GM06990 (cell line): ENCODE measurements at regions not wholly inside any gene's neighbourhood (a gene's known extent, or its start where the extent isn't known, plus 50 kb on each side); places are given as distances from the start of the nearest gene placed in this dataset.

Experiments used
- DNase-seq: peaks from one replicate; pipeline ENCODE4 v3.0.0-alpha.2; 2011; ENCODE audit not compliant: insufficient read length; ENCODE audit errors: extremely low read depth
- H3K27me3 ChIP-seq: replicated peaks from 2 replicates; pipeline ENCODE4 v1.6.0; 2011; ENCODE audit warnings: low read length; ENCODE audit not compliant: control insufficient read depth, insufficient read depth
- H3K36me3 ChIP-seq: 2 replicates; pipeline ENCODE4 v1.5.1; 2011; ENCODE audit warnings: low read length; ENCODE audit not compliant: control insufficient read depth, insufficient read depth
- H3K4me3 ChIP-seq: replicated peaks from 2 replicates; pipeline ENCODE4 v1.5.1; 2011; ENCODE audit warnings: low read depth, mild to moderate bottlenecking, control low read depth, low read length
- TF ChIP-seq, protein P1 (sequence below): IDR thresholded peaks from 2 replicates; pipeline ENCODE4 v1.5.1; 2011; ENCODE audit warnings: low read length, control low read depth, mild to moderate bottlenecking, inconsistent platforms; ENCODE audit not compliant: insufficient read depth, poor library complexity, severe bottlenecking

DNA sequence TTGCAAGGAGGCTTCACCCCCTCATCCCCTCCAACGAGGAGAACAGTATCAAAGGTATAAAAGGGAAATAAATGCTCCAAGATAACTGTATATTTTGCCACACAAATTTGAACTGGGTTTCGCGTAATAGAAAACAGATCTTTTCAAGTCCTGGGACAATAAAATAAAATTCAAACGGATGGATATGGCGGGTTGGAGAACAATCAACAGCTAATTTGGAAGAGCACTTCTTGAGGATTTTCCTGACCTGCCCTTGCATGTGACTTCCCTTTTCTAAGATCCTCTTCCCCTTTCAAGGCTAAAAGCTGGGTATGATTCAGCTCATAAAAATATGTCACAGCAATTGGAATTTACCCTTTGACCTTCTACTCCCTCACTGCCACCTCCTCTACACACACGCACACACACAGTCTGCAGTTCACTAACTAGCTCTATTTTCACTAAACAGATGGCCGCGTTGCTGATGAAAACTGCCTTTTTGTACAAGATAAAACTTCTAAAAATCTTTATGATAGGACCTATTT, 386.9 kb downstream of the FIGN start:
- no peaks in the 10 kb centered on the region for H3K27me3 ChIP-seq
- TF ChIP-seq, protein P1, sequence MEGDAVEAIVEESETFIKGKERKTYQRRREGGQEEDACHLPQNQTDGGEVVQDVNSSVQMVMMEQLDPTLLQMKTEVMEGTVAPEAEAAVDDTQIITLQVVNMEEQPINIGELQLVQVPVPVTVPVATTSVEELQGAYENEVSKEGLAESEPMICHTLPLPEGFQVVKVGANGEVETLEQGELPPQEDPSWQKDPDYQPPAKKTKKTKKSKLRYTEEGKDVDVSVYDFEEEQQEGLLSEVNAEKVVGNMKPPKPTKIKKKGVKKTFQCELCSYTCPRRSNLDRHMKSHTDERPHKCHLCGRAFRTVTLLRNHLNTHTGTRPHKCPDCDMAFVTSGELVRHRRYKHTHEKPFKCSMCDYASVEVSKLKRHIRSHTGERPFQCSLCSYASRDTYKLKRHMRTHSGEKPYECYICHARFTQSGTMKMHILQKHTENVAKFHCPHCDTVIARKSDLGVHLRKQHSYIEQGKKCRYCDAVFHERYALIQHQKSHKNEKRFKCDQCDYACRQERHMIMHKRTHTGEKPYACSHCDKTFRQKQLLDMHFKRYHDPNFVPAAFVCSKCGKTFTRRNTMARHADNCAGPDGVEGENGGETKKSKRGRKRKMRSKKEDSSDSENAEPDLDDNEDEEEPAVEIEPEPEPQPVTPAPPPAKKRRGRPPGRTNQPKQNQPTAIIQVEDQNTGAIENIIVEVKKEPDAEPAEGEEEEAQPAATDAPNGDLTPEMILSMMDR, result no peak
- no peaks in the 10 kb centered on the region for H3K36me3 ChIP-seq
- H3K4me3 ChIP-seq, result no peak overlapping the region
- DNase-seq, result no peak

DNA sequence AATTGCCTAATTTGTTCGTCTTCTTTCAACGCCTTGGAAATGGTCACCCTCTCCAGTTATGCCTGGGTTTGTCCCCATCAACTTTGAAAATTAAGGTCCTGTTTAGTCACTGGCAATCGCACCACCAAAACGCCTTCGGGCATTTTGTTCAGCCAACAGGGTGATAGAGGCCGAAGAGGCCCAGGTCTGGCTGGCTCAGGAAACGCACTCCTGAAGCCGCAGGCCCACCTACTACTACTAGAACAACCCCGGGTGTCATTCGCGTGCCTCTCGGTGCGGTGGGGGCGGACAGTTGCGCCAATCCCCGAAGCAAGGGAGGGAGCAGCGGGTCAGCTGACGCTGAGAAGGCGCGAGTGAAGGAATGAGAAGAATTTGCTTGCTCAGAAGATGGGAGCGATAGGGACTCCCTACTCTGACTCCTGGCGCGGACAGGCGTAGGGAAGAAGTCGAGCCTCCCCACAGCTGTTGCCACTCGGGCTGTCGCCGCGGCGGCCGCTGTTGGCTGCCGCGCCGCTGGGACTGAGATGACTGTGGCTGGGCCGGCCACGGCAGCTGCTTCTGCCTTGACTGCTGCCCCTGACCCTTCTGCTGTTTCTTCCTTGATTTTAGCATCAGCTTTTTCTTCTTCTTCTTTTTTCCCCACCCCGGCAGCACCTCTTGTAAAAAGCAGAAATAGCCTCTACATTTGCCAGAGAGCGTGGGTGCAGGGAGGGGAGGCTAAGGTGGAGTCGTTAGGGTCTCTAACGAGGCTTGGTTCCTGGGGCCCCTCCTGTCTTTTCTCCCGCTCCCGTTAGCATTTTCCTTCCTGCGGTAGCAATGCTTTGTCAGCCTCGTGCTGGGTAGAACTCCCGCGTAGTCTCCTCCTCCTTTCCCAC, 387.6 kb downstream of the FIGN start:
- TF ChIP-seq, protein P1, result no peak
- Histone ChIP-seq H3K36me3 (no peaks in the 10 kb centered on the region), H3K4me3 (no peak overlapping the region), H3K27me3 (no peaks in the 10 kb centered on the region)
- DNase-seq, result peak; percentile 29

DNA sequence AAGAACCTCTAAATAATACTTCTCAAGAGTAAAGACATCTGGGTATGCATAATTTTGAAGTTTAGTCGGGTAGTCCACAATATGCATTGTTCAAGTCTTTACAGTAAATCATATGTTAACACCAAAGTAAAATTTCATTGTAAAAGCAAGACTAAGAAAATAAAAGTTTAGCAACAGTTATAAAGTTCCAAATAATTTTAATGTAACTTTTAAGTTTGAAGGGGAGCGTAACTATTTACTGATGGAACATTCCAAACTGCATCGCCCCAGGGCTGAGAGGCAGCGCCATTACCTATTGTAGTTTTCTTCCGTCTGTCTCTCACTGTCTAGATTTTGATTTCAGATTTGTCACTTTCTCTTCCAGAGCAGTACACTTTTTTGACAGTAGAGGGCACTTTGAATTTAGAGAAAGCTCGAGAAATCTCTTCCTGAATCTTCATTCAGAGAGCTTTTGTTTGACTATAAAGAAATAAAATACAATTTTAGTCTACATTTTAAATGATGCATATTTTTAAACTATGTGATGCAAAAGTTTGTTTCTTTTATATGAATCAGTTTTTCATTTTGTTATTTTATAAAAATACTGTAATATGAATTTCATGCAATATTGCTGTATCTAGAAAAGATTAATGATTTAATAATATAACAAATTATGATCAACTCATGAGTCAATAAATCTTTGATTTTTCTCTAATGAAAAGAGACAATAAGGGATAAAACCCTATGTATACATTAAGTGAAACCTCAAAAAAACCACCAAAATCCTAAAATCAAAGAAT, 389.8 kb downstream of the FIGN start:
- TF ChIP-seq, protein P1, result peak; percentile 69
- no peaks in the 10 kb centered on the region for H3K36me3 ChIP-seq

DNA sequence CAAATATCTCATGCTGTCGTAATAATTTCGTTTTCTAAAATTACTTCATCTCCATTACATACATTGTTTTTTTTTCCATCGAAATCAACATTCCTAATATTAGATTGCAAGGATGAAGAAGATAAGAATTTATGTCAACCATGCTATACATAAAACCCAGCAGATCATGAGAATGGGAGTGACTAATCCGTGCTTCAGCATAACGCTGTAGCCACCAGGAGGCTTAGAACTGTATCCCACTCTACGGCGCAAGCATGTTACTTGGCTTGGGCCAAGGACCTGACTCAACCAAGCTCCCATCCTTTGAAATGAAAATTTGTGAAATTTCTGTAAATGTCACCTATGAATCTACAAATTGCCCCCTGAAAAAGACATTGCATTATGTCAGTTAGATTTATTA, 392.5 kb downstream of the FIGN start:
- H3K4me3 ChIP-seq, result no peak overlapping the region
- no peaks in the 10 kb centered on the region for H3K36me3 ChIP-seq
- H3K27me3 ChIP-seq, result no peaks in the 10 kb centered on the region
- TF ChIP-seq, protein P1, result no peak
- DNase-seq, result no peak

More for the DNA sequence above, 389.8 kb downstream of the FIGN start:
- Histone ChIP-seq H3K27me3 (no peaks in the 10 kb centered on the region), H3K4me3 (no peak overlapping the region)
- DNase-seq, result peak; percentile 9

DNA sequence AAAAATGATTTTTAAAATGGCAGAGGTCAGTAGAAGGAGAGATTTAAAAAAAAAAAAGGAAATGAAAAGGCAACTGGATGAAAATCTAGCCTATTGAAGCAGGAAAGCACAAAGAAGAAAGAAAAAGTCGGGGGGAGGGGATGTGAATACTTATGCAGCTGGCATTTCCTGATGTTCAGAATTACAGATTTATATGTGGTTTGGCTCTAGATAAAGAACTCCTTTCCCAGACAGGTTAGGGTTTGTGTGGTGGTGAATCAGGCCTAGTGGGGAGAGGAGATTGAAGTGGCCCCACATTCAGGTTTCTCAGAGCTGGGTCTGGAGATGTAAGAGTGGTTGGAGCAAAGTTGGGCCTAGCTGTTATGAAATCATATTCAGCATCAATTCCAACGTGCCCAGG, 394.4 kb downstream of the FIGN start:
- Histone ChIP-seq H3K36me3 (no peaks in the 10 kb centered on the region), H3K27me3 (no peaks in the 10 kb centered on the region), H3K4me3 (no peak overlapping the region)
- DNase-seq, result no peak
- TF ChIP-seq, protein P1, result no peak
